ENCODE measurements at regions not wholly inside any gene's neighbourhood (a gene's known extent, or its start where the extent isn't known, plus 50 kb on each side); places are given as distances from the start of the nearest gene placed in this dataset.

DNA sequence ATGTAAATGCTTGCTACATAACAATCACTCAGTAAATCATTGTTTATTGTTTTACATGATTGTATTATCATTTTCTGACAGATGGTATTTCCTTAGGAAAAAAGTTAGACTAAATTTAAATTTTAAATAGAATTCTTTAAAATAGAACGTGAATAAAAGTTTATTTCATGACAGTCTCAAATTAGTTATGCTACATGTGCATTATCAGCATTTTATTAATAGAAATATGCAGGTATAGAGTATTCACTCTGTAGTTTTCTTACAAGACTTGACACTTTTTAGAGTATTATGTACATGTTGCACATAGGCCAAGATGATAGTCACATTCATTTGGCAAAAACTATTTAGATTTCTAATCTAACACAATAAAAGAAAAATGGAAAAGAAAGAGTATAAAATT is 213.3 kb upstream of the SPRY1 start:
- TF ChIP-seq, protein P1, sequence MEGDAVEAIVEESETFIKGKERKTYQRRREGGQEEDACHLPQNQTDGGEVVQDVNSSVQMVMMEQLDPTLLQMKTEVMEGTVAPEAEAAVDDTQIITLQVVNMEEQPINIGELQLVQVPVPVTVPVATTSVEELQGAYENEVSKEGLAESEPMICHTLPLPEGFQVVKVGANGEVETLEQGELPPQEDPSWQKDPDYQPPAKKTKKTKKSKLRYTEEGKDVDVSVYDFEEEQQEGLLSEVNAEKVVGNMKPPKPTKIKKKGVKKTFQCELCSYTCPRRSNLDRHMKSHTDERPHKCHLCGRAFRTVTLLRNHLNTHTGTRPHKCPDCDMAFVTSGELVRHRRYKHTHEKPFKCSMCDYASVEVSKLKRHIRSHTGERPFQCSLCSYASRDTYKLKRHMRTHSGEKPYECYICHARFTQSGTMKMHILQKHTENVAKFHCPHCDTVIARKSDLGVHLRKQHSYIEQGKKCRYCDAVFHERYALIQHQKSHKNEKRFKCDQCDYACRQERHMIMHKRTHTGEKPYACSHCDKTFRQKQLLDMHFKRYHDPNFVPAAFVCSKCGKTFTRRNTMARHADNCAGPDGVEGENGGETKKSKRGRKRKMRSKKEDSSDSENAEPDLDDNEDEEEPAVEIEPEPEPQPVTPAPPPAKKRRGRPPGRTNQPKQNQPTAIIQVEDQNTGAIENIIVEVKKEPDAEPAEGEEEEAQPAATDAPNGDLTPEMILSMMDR (IDR thresholded peaks at IDR 0.05; ENCODE audit: low read depth, low read length, poor library complexity, severe bottlenecking), result no peak
- TF ChIP-seq EZH2phosphoT487 (IDR thresholded peaks at IDR 0.05; ENCODE audit: borderline replicate concordance, low read length), result no peak
